ENCODE measurements at regions not wholly inside any gene's neighbourhood (a gene's known extent, or its start where the extent isn't known, plus 50 kb on each side); places are given as distances from the start of the nearest gene placed in this dataset.

DNA sequence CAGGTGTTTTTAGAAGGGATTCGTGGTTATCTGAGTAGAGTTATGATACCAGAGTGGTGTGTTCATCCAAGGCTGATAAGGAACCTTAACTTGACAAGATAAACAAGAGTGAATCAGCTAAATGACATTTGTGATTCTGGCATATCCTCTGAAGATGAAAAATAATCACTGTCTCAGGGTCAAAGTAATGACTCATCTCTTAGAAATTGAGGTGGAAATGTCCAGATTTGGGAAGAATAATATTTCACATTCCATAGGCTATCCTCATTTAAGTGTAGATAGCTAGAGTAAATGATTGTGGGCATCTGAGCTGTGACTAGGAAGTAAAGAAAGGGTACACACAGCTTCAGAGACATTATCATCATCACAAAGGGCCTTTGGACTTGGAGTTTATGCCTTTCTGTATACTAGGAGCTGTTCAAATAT lies 255.7 kb downstream of the GJA1 start:
- Histone ChIP-seq H3K79me2 (ENCODE audit: control insufficient read depth, insufficient read depth, low read length) (no peaks in the 10 kb centered on the region), H3K27me3 (ENCODE audit: control insufficient read depth in 2 of 2, insufficient read depth in 2 of 2, low read length in 2 of 2) (no peaks in the 10 kb centered on the region), H3K9ac (ENCODE audit: insufficient read depth in 1 of 2, low read depth in 2 of 2, low read length in 2 of 2) (no peak overlapping the region), H4K20me1 (replicated peaks; ENCODE audit: control insufficient read depth, insufficient read depth, low read length) (no peaks in the 10 kb centered on the region), H2AFZ (ENCODE audit: low read depth, low read length) (no peak overlapping the region), H3K4me2 (ENCODE audit: insufficient read depth, low read length) (no peak overlapping the region), H3K27ac (ENCODE audit: extremely low read depth, low read depth, low read length) (no peak overlapping the region), H3K9me1 (ENCODE audit: control insufficient read depth, insufficient read depth, low read length) (no peaks in the 10 kb centered on the region), H3K36me3 (ENCODE audit: control insufficient read depth, insufficient read depth, low read length) (no peaks in the 10 kb centered on the region), H3K9me3 (replicated peaks; ENCODE audit: control insufficient read depth, insufficient read depth, low read depth, low read length) (no peaks in the 10 kb centered on the region), H3K4me3 (no peak overlapping the region), H3K4me1 (replicated peaks in 1 of 2; ENCODE audit: control insufficient read depth in 2 of 2, insufficient read depth in 2 of 2, low read length in 2 of 2) (peaks cover 0 to 6% of the 10 kb centered on the region in 2 experiments; a peak in 2 of 5 replicates)
- intact Hi-C loops (cut with micrococcal nuclease) (no loop called here), in situ Hi-C loops (cut with MboI) (no loop called here)
- POLR2A ChIA-PET: no interaction called here
- ATAC-seq (no peak), DNase-seq (ENCODE audit: extremely low read depth in 1 of 4, low spot score in 3 of 4) (no peak), FAIRE-seq (no peak)
- TF ChIP-seq, protein P1, sequence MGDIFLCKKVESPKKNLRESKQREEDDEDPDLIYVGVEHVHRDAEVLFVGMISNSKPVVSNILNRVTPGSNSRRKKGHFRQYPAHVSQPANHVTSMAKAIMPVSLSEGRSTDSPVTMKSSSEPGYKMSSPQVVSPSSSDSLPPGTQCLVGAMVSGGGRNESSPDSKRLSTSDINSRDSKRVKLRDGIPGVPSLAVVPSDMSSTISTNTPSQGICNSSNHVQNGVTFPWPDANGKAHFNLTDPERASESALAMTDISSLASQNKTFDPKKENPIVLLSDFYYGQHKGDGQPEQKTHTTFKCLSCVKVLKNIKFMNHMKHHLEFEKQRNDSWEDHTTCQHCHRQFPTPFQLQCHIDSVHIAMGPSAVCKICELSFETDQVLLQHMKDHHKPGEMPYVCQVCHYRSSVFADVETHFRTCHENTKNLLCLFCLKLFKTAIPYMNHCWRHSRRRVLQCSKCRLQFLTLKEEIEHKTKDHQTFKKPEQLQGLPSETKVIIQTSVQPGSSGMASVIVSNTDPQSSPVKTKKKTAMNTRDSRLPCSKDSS (IDR thresholded peaks at IDR 0.05; ENCODE audit: low read depth, partially characterized antibody): no peak
- no peak for TF ChIP-seq BRCA1 (IDR thresholded peaks at IDR 0.05)
- TF ChIP-seq BRCA1 (CRISPR knock-in tag; IDR thresholded peaks at IDR 0.05): no peak
- no peak for TF ChIP-seq MCM5 (IDR thresholded peaks at IDR 0.05; ENCODE audit: low read depth)
- TF ChIP-seq ZEB2 (IDR thresholded peaks at IDR 0.05): no peak
- TF ChIP-seq, protein P2, sequence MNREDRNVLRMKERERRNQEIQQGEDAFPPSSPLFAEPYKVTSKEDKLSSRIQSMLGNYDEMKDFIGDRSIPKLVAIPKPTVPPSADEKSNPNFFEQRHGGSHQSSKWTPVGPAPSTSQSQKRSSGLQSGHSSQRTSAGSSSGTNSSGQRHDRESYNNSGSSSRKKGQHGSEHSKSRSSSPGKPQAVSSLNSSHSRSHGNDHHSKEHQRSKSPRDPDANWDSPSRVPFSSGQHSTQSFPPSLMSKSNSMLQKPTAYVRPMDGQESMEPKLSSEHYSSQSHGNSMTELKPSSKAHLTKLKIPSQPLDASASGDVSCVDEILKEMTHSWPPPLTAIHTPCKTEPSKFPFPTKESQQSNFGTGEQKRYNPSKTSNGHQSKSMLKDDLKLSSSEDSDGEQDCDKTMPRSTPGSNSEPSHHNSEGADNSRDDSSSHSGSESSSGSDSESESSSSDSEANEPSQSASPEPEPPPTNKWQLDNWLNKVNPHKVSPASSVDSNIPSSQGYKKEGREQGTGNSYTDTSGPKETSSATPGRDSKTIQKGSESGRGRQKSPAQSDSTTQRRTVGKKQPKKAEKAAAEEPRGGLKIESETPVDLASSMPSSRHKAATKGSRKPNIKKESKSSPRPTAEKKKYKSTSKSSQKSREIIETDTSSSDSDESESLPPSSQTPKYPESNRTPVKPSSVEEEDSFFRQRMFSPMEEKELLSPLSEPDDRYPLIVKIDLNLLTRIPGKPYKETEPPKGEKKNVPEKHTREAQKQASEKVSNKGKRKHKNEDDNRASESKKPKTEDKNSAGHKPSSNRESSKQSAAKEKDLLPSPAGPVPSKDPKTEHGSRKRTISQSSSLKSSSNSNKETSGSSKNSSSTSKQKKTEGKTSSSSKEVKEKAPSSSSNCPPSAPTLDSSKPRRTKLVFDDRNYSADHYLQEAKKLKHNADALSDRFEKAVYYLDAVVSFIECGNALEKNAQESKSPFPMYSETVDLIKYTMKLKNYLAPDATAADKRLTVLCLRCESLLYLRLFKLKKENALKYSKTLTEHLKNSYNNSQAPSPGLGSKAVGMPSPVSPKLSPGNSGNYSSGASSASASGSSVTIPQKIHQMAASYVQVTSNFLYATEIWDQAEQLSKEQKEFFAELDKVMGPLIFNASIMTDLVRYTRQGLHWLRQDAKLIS (CRISPR knock-in tag; IDR thresholded peaks at IDR 0.05): no peak
- TF ChIP-seq POU5F1 (IDR thresholded peaks at IDR 0.05; ENCODE audit: borderline replicate concordance, low read depth, low read length, partially characterized antibody): no peak
- BruUV-seq (replicated peaks): no TSS peak
- 0% methylated on average over 1 of the region's 1 CpG for WGBS (ENCODE audit: insufficient coverage, low coverage, missing lambda C conversion rate)
- CTCF ChIA-PET (ENCODE audit: low intra/inter-chr PET ratio): no interaction called here

Data from K562 (cell line).